OCI-LY3 (cell line): ENCODE measurements at regions not wholly inside any gene's neighbourhood (a gene's known extent, or its start where the extent isn't known, plus 50 kb on each side); places are given as distances from the start of the nearest gene placed in this dataset.

Source experiments
- H2AFZ ChIP-seq: fragments of 200-600, 300-600 bp; shearing (Covaris generic); 2 replicates; pipeline ENCODE4 v1.6.0; 2014; ENCODE audit warnings: antibody characterized with exemption, low read depth, low read length
- H3K27ac ChIP-seq: fragments of 200-600, 300-600 bp; sonication (generic); 2 replicates; pipeline ENCODE4 v1.5.1; 2014; ENCODE audit warnings: mild to moderate bottlenecking, low read length, moderate library complexity, mixed read lengths
- H3K27me3 ChIP-seq: fragments of 200-600, 300-600 bp; sonication (generic); 2 replicates; pipeline ENCODE4 v1.6.1; 2014; ENCODE audit warnings: low read depth, low read length, mixed read lengths
- H3K36me3 ChIP-seq: fragments of 200-600, 300-600 bp; sonication (generic); replicated peaks from 2 replicates; pipeline ENCODE3; 2014; ENCODE audit warnings: low read depth, low read length, mixed read lengths
- H3K4me1 ChIP-seq: fragments of 300-600, 200-600 bp; sonication (generic); 2 replicates; pipeline ENCODE4 v1.6.1; 2014; ENCODE audit warnings: low read length, mixed read lengths
- H3K4me2 ChIP-seq: fragments of 200-600, 300-600 bp; sonication (generic); 2 replicates; pipeline ENCODE4 v1.6.1; 2014; ENCODE audit warnings: low read length, mixed read lengths
- H3K4me3 ChIP-seq: fragments of 300-600, 200-600 bp; sonication (generic); 2 replicates; pipeline ENCODE4 v1.5.1; 2014; ENCODE audit warnings: antibody characterized with exemption, mild to moderate bottlenecking, low read length, moderate library complexity
- H3K79me2 ChIP-seq: fragments of 300-600, 200-600 bp; shearing (Covaris generic); 2 replicates; pipeline ENCODE4 v1.6.1; 2014; ENCODE audit warnings: mild to moderate bottlenecking, low read length, mixed read lengths
- H3K9ac ChIP-seq: fragments of 300-600, 200-600 bp; shearing (Covaris generic); 2 replicates; pipeline ENCODE4 v1.6.0; 2014; ENCODE audit warnings: mild to moderate bottlenecking, low read length, moderate library complexity
- H3K9me3 ChIP-seq: fragments of 200-600, 300-600 bp; shearing (Covaris generic); 2 replicates; pipeline ENCODE4 v1.6.1; 2014; ENCODE audit warnings: low read length, mixed read lengths; ENCODE audit not compliant: insufficient read depth
- H4K20me1 ChIP-seq: fragments of 200-600, 300-600 bp; sonication (generic); 2 replicates; pipeline ENCODE4 v1.6.1; 2016; ENCODE audit warnings: low read length, mixed read lengths; ENCODE audit not compliant: insufficient read depth
- CTCF ChIP-seq: fragments of 200-600, 300-600 bp; sonication (generic); IDR thresholded peaks from 2 replicates; pipeline ENCODE4 v1.5.1; 2014; ENCODE audit warnings: antibody characterized with exemption, low read length, low read depth
- EZH2phosphoT487 ChIP-seq: fragments of 200-600 bp; shearing (Covaris generic); IDR thresholded peaks from 2 replicates; pipeline ENCODE4 v1.6.1; 2018; ENCODE audit warnings: antibody characterized with exemption, mixed run types, low read depth

GRCh38 chr1:184262109-184262508, 124.7 kb upstream of the C1orf21 start:
- no peak overlapping the region for H3K4me3 ChIP-seq
- no peak overlapping the region for H3K4me2 ChIP-seq
- TF ChIP-seq CTCF (no peak), EZH2phosphoT487 (no peak)
- peaks cover 15% of the 10 kb centered on the region for H3K27me3 ChIP-seq
- no peak overlapping the region for H3K9ac ChIP-seq
- H4K20me1 ChIP-seq = no peaks in the 10 kb centered on the region
- no peaks in the 10 kb centered on the region for H3K4me1 ChIP-seq
- no peak overlapping the region for H3K27ac ChIP-seq
- H3K36me3 ChIP-seq = no peaks in the 10 kb centered on the region
- no peaks in the 10 kb centered on the region for H3K79me2 ChIP-seq
- H2AFZ ChIP-seq = no peak overlapping the region
- no peaks in the 10 kb centered on the region for H3K9me3 ChIP-seq

GRCh38 chr1:184267747-184268146, 119.1 kb upstream of the C1orf21 start:
- Histone ChIP-seq H3K36me3 (no peaks in the 10 kb centered on the region), H3K9ac (no peak overlapping the region), H3K79me2 (no peaks in the 10 kb centered on the region), H3K27me3 (peaks cover 9% of the 10 kb centered on the region; the same call in 1 of the 2 replicates), H3K4me1 (no peaks in the 10 kb centered on the region), H3K4me2 (no peak overlapping the region), H4K20me1 (no peaks in the 10 kb centered on the region), H3K9me3 (no peaks in the 10 kb centered on the region), H2AFZ (no peak overlapping the region), H3K4me3 (no peak overlapping the region), H3K27ac (no peak overlapping the region)
- no peak for TF ChIP-seq EZH2phosphoT487

- Histone ChIP-seq H3K4me2 (no peak overlapping the region), H3K9me3 (no peaks in the 10 kb centered on the region), H2AFZ (no peak overlapping the region; the same call in 1 of the 2 replicates), H3K79me2 (no peaks in the 10 kb centered on the region), H3K9ac (no peak overlapping the region), H3K27me3 (peaks cover 8% of the 10 kb centered on the region; the same call in 1 of the 2 replicates), H3K27ac (no peak overlapping the region), H3K36me3 (no peaks in the 10 kb centered on the region), H3K4me3 (no peak overlapping the region), H3K4me1 (no peaks in the 10 kb centered on the region), H4K20me1 (no peaks in the 10 kb centered on the region)
- TF ChIP-seq EZH2phosphoT487 (no peak), CTCF (no peak)
Observed at GRCh38 chr1:184270556-184270955, 116.3 kb upstream of the C1orf21 start.

DNA sequence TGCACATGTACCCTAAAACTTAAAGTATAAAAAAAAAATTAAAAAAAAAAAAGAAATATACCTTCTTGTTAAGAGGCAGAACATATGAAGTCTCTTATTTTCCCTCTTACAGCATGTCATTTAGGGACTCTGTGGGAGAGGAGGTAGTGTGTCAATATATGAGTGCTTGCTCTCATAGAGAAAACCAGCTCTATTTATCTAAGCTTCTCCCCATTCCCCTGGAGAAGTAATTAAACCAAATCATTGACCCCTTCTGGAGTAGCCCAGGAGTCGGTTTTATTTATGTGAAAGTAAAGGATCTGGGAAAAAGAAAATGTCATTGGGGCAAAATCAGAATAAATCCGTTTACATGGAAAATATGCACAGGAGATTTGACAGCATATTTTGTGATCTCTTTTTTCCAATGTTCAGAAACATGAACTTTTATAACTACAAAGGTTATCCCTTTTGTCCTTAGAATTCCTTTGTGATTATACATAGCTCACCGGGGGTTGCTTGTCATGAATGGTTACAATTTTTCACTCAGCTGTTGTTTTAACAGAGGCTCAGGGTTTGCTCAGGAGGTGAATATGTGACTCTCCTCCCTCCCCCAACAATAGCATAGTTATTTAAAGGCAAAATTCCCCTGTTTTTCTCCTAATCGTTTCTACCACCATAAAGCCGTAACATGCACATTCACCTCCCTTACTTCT, 114.5 kb upstream of the C1orf21 start:
- no peaks in the 10 kb centered on the region for H3K36me3 ChIP-seq

More for the DNA sequence above, 114.5 kb upstream of the C1orf21 start:
- Histone ChIP-seq H4K20me1 (no peaks in the 10 kb centered on the region), H3K27me3 (peaks cover 8% of the 10 kb centered on the region; the same call in 1 of the 2 replicates), H2AFZ (no peak overlapping the region), H3K9me3 (no peaks in the 10 kb centered on the region), H3K79me2 (no peaks in the 10 kb centered on the region), H3K4me2 (no peak overlapping the region), H3K4me1 (no peaks in the 10 kb centered on the region), H3K4me3 (no peak overlapping the region), H3K9ac (no peak overlapping the region), H3K27ac (no peak overlapping the region)
- TF ChIP-seq CTCF = no peak
- TF ChIP-seq EZH2phosphoT487 = no peak
